ENCODE measurements at regions not wholly inside any gene's neighbourhood (a gene's known extent, or its start where the extent isn't known, plus 50 kb on each side); places are given as distances from the start of the nearest gene placed in this dataset.

GRCh38 chr18:34495506-34495905, 214.6 kb upstream of the DTNA start:
- ChIA-PET RAD21 (ENCODE audit: unreplicated experiment) (interaction anchor here (0.7 to 2.3 kb wide), 7 partner anchors 10 to 373 kb away, joined by 3 to 10 read pairs (median 5); no protein-coding TSS in a partner anchor), POLR2A (interaction anchor here (0.6 to 1.5 kb wide), 4 partner anchors 14 to 29 kb away, joined by 4 to 6 read pairs (median 5); no protein-coding TSS in a partner anchor), CTCF (interaction anchor here (0.9 to 1.4 kb wide), 6 partner anchors 14 to 656 kb away, joined by 3 to 8 read pairs (median 4); no protein-coding TSS in a partner anchor), SMC1A (ENCODE audit: uncharacterized antibody, unreplicated experiment) (interaction anchor here (0.7 to 1.9 kb wide), 8 partner anchors 11 to 371 kb away, joined by 3 to 13 read pairs (median 4); no protein-coding TSS in a partner anchor)
- no TSS peak for BruUV-seq (replicated peaks)
- intact Hi-C loops (cut with micrococcal nuclease; ENCODE audit: unreplicated experiment), result loop anchor here (10.0 kb wide), 1 partner anchor 371 kb away; no protein-coding TSS in a partner anchor
- H3K27me3 ChIP-seq (replicated peaks in 1 of 2; ENCODE audit: control insufficient read depth in 2 of 2, insufficient read depth in 2 of 2, low read length in 1 of 2), result no peaks in the 10 kb centered on the region
- no peaks in the 10 kb centered on the region for H3K36me3 ChIP-seq (ENCODE audit: control insufficient read depth in 2 of 2, insufficient read depth in 2 of 2, low read length in 1 of 2)
- no peaks in the 10 kb centered on the region for H4K20me1 ChIP-seq (ENCODE audit: control insufficient read depth, insufficient read depth)
- H3K9me3 ChIP-seq (replicated peaks; ENCODE audit: control insufficient read depth, insufficient read depth, low read length), result no peaks in the 10 kb centered on the region
- in situ Hi-C loops (cut with MboI), result no loop called here
- no peaks in the 10 kb centered on the region for H3K79me2 ChIP-seq (ENCODE audit: control insufficient read depth, insufficient read depth, low read length)
- no peak overlapping the region for H3K27ac ChIP-seq (ENCODE audit: control insufficient read depth, insufficient read depth)
- no peaks in the 10 kb centered on the region for H3K4me1 ChIP-seq (ENCODE audit: control insufficient read depth, insufficient read depth, low read length)
- H3K4me2 ChIP-seq (ENCODE audit: control insufficient read depth, insufficient read depth), result no peak overlapping the region
- no peak overlapping the region for H3K4me3 ChIP-seq
- no peak for FAIRE-seq
- H3K9ac ChIP-seq (ENCODE audit: control insufficient read depth, insufficient read depth, low read length), result no peak overlapping the region
- no peak overlapping the region for H2AFZ ChIP-seq (ENCODE audit: control insufficient read depth, low read depth, low read length)
- DNase-seq (ENCODE audit: low read depth, low spot score), result no peak
- WGBS (ENCODE audit: insufficient coverage, insufficient replicate concordance, low lambda C conversion rate, missing lambda C conversion rate), result 17% methylated on average over 6 of the region's 6 CpGs
- ATAC-seq, result no peak
- no peak for TF ChIP-seq CREM (IDR thresholded peaks at IDR 0.05; ENCODE audit: low read depth)
- no peak for TF ChIP-seq SP1 (IDR thresholded peaks at IDR 0.05; ENCODE audit: low read depth, low read length)
- TF ChIP-seq ATF7 (IDR thresholded peaks at IDR 0.05; ENCODE audit: low read depth), result no peak
- TF ChIP-seq RFX5 (IDR thresholded peaks at IDR 0.05; ENCODE audit: low read depth, low read length), result no peak
- no peak for TF ChIP-seq WRNIP1 (IDR thresholded peaks at IDR 0.05; ENCODE audit: borderline replicate concordance, low read depth, low read length)
- TF ChIP-seq BRCA1 (IDR thresholded peaks at IDR 0.05; ENCODE audit: low read depth, low read length), result no peak
- no peak for TF ChIP-seq TCF7 (IDR thresholded peaks at IDR 0.05; ENCODE audit: borderline replicate concordance)
- no peak for TF ChIP-seq CREB1 (IDR thresholded peaks at IDR 0.05; ENCODE audit: low read depth)
- no peak for TF ChIP-seq IRF3 (IDR thresholded peaks at IDR 0.05)
- TF ChIP-seq ZNF274 (IDR thresholded peaks at IDR 0.05; ENCODE audit: insufficient read depth, insufficient read length), result no peak
- no peak for TF ChIP-seq HDAC6 (IDR thresholded peaks at IDR 0.05; ENCODE audit: unreplicated experiment)
- TF ChIP-seq POLR2AphosphoS5 (IDR thresholded peaks at IDR 0.05; ENCODE audit: low read length), result no peak
- TF ChIP-seq HDAC2 (IDR thresholded peaks at IDR 0.05), result no peak

Data from GM12878 (cell line).